K562 (cell line): ENCODE measurements at regions not wholly inside any gene's neighbourhood (a gene's known extent, or its start where the extent isn't known, plus 50 kb on each side); places are given as distances from the start of the nearest gene placed in this dataset.

ENCODE experiments used
- CEBPG ChIP-seq, 3 experiments: fragments of 200-800 bp in 1 of 3; sonication (Bioruptor generic) in 1 of 3; sonication (generic) in 1 of 3; formaldehyde crosslinking in 1 of 3; IDR thresholded peaks in 2 of 3; conservative IDR thresholded peaks in 1 of 3; 2 replicates each; pipeline versions ENCODE4 v1.6.1 to v1.8.0; 2016 to 2022; ENCODE audit warnings: missing compliant biosample characterization in 2 of 3, missing genetic modification characterization in 2 of 3, mild to moderate bottlenecking in 1 of 3, missing genetic modification reagents in 1 of 3
- MAFF ChIP-seq: IDR thresholded peaks from 2 replicates; pipeline ENCODE4 v1.6.1; 2012; ENCODE audit warnings: low read length, improper control_type of control experiment
- PURB ChIP-seq: sonication (generic); formaldehyde crosslinking; IDR thresholded peaks from 2 replicates; pipeline ENCODE4 v1.9.0; 2021; ENCODE audit warnings: low read depth, mild to moderate bottlenecking, missing genetic modification reagents
- TF ChIP-seq, protein P1 (sequence below): fragments of 200-600 bp; sonication (generic); IDR thresholded peaks from one replicate; pipeline ENCODE4 v1.6.1; 2012; ENCODE audit warnings: mild to moderate bottlenecking, low read depth, low read length, inconsistent platforms
- TF ChIP-seq, protein P2 (sequence below): sonication (generic); formaldehyde crosslinking; IDR thresholded peaks from 2 replicates; pipeline ENCODE4 v1.8.0; 2022; ENCODE audit warnings: missing genetic modification reagents, mild to moderate bottlenecking, borderline replicate concordance

DNA sequence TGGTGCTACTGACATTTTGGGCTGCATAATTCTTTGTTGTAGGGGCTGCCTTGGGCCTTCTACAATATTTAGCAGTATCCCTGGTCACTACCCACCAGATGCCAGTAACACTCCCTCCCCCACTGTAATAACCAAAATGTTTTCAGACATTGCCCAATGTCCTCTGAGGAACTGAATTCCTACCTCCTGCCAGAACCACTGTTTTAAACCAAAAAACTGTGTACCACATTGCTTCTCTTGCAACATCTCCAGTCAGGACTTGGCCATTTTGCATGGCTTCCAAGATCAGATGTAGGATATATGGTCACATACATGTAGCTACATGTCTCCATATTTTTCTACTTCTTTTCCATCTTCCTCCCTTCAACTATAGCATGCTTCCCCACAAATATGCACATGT is 97.4 kb upstream of the IFNGR1 start (continued):
- TF ChIP-seq, protein P1, sequence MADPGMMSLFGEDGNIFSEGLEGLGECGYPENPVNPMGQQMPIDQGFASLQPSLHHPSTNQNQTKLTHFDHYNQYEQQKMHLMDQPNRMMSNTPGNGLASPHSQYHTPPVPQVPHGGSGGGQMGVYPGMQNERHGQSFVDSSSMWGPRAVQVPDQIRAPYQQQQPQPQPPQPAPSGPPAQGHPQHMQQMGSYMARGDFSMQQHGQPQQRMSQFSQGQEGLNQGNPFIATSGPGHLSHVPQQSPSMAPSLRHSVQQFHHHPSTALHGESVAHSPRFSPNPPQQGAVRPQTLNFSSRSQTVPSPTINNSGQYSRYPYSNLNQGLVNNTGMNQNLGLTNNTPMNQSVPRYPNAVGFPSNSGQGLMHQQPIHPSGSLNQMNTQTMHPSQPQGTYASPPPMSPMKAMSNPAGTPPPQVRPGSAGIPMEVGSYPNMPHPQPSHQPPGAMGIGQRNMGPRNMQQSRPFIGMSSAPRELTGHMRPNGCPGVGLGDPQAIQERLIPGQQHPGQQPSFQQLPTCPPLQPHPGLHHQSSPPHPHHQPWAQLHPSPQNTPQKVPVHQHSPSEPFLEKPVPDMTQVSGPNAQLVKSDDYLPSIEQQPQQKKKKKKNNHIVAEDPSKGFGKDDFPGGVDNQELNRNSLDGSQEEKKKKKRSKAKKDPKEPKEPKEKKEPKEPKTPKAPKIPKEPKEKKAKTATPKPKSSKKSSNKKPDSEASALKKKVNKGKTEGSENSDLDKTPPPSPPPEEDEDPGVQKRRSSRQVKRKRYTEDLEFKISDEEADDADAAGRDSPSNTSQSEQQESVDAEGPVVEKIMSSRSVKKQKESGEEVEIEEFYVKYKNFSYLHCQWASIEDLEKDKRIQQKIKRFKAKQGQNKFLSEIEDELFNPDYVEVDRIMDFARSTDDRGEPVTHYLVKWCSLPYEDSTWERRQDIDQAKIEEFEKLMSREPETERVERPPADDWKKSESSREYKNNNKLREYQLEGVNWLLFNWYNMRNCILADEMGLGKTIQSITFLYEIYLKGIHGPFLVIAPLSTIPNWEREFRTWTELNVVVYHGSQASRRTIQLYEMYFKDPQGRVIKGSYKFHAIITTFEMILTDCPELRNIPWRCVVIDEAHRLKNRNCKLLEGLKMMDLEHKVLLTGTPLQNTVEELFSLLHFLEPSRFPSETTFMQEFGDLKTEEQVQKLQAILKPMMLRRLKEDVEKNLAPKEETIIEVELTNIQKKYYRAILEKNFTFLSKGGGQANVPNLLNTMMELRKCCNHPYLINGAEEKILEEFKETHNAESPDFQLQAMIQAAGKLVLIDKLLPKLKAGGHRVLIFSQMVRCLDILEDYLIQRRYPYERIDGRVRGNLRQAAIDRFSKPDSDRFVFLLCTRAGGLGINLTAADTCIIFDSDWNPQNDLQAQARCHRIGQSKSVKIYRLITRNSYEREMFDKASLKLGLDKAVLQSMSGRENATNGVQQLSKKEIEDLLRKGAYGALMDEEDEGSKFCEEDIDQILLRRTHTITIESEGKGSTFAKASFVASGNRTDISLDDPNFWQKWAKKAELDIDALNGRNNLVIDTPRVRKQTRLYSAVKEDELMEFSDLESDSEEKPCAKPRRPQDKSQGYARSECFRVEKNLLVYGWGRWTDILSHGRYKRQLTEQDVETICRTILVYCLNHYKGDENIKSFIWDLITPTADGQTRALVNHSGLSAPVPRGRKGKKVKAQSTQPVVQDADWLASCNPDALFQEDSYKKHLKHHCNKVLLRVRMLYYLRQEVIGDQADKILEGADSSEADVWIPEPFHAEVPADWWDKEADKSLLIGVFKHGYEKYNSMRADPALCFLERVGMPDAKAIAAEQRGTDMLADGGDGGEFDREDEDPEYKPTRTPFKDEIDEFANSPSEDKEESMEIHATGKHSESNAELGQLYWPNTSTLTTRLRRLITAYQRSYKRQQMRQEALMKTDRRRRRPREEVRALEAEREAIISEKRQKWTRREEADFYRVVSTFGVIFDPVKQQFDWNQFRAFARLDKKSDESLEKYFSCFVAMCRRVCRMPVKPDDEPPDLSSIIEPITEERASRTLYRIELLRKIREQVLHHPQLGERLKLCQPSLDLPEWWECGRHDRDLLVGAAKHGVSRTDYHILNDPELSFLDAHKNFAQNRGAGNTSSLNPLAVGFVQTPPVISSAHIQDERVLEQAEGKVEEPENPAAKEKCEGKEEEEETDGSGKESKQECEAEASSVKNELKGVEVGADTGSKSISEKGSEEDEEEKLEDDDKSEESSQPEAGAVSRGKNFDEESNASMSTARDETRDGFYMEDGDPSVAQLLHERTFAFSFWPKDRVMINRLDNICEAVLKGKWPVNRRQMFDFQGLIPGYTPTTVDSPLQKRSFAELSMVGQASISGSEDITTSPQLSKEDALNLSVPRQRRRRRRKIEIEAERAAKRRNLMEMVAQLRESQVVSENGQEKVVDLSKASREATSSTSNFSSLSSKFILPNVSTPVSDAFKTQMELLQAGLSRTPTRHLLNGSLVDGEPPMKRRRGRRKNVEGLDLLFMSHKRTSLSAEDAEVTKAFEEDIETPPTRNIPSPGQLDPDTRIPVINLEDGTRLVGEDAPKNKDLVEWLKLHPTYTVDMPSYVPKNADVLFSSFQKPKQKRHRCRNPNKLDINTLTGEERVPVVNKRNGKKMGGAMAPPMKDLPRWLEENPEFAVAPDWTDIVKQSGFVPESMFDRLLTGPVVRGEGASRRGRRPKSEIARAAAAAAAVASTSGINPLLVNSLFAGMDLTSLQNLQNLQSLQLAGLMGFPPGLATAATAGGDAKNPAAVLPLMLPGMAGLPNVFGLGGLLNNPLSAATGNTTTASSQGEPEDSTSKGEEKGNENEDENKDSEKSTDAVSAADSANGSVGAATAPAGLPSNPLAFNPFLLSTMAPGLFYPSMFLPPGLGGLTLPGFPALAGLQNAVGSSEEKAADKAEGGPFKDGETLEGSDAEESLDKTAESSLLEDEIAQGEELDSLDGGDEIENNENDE: no peak
- TF ChIP-seq MAFF: no peak
- TF ChIP-seq PURB (CRISPR knock-in tag): no peak
- no peak for TF ChIP-seq CEBPG (CRISPR knock-in tag; IDR thresholded peaks at IDR 0.05)
- no peak; a peak in 1 of 4 replicates for TF ChIP-seq CEBPG (tag; conservative IDR thresholded peaks at IDR 0.05 in 1 of 2, IDR thresholded peaks at IDR 0.05 in 1 of 2)
- TF ChIP-seq, protein P2, sequence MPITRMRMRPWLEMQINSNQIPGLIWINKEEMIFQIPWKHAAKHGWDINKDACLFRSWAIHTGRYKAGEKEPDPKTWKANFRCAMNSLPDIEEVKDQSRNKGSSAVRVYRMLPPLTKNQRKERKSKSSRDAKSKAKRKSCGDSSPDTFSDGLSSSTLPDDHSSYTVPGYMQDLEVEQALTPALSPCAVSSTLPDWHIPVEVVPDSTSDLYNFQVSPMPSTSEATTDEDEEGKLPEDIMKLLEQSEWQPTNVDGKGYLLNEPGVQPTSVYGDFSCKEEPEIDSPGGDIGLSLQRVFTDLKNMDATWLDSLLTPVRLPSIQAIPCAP (CRISPR knock-in tag): no peak
- TF ChIP-seq, all 486 proteins: peak for 0
